Hepatic stellate cell (primary cell): ENCODE measurements at regions not wholly inside any gene's neighbourhood (a gene's known extent, or its start where the extent isn't known, plus 50 kb on each side); places are given as distances from the start of the nearest gene placed in this dataset.
"Not testable (repeated sequence)": the region's sequence is repeated elsewhere in the genome, so short reads cannot be mapped to it uniquely, and the experiment has no call there.

Experiments
- DNase-seq: peaks from one replicate; pipeline ENCODE4 v3.0.0; 2011; ENCODE audit warnings: low spot score

DNA sequence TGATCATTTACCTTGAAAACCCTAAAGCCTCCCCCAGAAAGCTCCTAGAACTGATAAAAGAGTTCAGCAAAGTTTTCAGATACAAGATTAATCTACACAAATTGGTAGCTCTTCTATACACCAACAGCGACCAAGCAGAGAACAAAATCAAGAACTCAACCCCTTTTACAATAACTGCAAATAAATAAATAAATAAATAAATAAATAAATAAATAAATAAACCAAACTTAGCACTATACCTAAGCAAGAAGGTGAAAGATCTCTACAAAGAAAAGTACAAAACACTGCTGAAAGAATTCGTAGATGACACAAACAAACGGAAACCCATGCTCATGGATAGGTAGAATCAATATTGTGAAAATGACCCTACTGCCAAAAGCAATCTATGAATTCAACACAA, 182.0 kb upstream of the RND3 start:
- no peak for DNase-seq

DNA sequence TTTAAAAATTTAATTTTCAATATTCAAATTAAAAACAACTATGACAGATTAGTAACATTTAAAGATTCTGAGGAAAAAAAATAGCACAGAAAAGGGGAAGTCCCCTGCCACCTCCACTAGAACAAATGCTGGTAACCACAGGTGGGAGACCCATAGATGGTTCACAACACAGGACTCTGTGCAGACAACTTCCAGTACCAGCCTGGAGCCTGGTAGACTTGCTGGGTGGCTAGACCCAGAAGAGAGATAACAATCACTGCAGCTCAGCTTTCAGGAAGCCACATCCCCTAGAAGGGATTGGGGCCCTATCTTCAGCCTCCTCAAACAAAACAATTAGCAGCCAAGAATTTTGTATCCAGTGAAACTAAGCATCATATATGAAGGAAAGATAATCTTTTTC, 179.6 kb upstream of the RND3 start:
- not testable (repeated sequence) for DNase-seq

DNA sequence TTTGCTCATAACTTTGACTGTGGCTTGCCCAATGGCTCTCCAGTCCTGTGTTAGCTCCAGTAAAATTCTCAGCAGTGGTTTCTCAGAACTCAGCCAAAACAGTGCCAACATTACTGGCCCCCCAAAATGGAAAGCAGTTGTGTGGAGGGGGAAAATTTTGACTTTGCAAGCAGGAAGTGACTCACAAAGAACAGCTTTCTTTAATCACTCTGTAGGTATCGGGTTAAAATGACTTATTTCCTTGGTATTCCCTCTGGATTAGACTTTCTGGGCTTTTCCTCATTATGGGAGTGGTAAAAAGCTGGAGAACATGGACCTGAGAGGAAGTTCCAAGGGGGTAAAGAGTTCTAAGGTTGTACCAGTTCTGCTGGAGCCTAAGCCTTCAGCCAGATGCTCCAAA, 175.7 kb upstream of the RND3 start:
- DNase-seq = peak; percentile 26

DNA sequence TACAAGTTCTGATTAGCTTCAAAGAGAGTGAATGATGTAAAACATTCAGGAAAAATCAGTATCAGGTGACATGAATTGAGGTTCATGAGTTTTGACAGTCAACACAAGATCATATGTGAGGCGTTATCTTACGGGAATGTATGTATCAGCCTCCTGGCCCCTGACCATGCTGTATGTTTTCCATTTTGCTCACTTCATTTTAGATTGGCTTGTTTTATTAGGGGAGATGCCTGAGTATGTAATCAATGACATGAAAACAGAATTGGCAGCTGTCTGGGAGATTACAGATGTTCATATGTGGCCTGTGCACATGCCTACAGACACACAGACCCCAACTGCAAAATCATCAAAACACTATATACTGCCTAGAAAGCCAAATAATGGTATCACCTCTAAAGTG, 168.5 kb upstream of the RND3 start:
- DNase-seq = no peak

DNA sequence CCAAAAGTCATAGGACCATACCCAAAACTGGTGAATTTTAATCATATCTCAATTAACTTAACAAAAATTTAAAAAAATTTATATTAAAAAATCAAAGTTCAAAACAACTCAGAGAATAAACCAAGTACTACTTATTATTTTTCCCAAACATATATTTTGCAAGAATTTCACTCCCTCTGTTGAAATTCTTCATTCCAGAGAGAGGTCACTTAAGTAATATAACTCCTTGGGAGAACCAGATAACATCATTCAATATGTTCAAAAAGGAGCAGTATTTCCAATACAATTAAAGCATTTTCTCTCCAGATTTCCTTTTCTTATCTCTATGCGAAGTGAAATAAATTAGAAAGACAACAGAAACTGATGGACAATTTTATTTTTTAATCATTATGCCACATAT, 165.9 kb upstream of the RND3 start:
- no peak for DNase-seq

DNA sequence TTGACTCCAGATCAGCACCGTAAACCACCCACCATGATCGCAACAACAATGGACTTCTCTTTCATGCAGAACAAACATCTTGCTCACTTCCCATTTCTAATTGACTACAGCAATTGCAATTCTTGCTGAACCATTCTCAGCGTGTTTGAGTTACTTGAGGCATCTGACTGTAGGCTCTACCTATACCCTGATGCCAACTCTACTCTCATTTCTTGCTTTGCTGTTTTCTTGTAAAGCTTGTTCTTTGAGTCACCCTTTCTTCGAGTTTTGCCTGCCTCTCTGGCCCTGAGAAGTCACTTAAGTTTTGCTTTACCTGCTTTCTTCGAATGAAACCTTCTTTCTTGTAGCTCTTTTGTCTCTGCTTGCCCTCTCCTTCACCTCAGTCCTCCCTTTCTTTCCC, 160.5 kb upstream of the RND3 start:
- DNase-seq = no peak

DNA sequence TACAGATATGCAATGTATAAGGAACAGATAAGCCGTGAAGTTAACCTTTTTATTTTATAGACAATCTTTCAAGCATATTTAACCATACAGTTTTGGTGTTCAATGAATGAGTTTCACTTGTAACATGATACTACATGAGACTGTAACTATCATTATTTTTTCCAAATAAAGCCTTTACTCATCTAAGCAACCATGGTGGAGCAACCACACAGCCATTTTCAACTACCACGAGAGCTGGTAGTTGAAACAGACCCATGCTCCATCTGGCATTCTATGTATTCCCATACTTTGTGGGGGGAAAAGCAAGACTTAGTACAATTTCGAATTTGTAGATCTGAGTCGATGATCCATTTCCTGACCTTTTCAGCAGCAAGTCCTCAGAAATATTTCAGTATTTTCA, 159.3 kb upstream of the RND3 start:
- DNase-seq = no peak

DNA sequence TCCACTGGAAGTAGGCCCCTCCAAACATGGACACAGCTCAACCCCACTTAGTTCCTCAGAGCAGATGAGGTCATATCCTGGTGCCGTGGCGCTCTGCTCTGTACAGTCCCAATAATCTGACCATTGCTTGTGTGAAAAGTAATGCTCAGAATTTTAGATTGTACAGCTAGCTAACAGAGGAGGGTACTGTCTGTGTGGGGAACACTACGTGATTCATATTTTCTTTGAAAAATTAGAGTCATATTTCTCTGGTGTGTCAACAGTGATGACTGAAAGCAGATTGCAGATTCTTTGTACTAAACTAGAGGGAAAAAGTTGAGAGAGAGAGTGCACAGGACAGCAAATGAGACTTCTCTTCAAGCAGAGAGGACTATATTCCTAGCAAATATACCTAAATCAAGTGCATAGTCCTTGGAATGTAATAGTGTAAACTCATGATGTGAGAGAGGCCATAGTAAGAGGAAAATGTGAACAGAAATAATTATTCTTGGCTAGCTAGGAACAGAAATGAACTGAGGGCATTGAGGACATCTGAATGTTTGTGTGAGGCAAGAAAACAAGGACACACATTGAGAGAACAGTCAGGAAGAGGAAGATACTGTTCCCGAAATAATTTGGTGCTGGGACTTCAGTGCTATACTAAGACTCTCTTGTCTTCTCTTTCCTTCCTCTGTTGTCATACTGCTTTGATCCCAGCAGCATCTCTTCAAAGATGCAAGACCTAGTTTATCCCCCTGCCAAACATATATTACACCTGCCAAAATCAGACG, 157.0 kb upstream of the RND3 start:
- no peak for DNase-seq

DNA sequence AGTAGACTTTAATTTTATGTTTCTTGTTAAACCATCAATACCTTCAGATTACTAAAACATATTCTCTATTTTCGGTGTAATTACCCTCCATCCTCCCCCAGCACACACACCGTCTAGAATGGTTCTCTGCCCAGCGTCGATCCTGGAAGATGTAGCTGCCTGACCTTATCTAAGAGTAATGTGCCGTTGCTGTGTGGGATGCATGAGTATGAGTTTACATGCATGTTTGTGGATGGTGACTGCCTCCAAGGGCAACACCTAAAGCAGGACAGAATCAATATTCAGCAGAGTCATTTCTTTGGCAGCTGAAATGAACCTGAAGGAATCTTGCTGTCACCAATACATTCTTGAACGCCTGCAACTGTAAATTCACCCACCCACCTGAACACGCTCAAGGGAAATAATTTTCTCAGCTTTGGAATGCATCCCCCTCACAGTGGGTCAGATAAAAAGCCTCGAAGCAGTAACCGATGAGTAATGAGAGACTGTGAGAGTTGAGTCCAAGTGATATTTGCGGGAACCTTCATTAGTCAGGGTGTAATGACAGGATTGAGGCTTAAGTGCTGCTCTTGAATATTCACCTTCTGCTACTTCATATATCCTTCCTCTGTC, 155.8 kb upstream of the RND3 start:
- DNase-seq = no peak

DNA sequence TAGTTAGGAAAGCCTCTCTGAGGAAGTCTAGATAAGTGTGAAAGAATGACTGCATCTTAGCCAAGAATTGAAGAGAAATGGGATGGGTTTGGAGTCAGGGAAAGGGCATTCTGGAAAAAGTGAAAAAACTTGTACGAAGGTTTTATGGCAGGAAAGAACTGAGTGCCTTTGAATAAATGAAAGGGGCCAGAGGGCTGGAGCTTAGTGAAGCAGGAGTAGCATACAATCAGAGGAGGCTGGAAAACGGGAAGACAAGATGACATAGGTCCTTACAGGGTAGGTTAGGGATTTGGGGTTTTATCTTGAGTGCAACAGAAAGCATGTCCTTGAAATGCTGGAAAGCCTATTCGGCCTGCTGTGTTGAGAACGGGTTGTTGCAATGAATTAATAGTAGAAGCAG, 152.6 kb upstream of the RND3 start:
- no peak for DNase-seq

DNA sequence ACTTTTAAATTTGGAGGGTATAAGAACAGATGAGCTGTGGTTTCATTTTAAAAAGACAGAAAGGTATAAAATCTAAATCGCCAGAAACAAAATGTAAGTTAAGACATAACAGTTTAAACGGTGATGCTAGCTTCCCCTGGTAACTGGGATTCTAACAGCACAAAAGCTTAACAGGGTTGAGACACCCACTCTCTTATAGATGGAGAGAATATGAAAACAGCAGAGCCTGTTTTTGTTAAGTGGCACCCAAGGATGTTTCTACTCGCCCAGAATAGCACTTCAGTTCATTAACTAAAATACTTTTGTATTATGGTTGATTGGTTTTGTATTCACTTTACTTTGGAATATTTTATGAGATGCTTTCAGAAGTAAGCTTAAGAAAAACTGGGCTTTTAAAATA, 151.9 kb upstream of the RND3 start:
- no peak for DNase-seq

DNA sequence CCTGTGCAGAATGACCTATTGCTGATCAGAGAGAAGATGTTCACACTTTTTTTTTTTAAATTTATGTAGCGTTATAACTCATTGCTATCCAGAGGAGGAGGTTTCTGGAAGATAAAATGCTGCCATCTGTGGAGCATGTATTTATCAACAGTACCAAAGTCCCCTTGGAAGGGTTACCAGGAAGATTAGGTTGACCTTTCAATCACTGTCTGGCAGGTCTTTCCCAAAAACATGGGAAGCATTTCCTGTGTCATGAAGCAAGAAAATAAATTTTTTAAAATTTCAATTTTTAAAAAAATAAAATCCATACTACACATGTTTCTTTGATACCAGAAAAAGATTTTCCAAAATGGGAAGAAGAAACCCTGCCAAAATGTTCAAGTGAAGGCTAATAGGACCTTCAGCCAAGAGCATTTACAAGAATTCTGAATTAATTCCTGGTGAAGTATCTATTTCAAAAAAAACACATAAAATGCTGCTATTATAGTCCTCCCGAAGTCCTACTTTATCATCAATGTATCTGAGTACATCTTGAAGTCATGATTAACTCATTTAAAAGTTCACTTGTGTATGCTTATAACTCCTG, 143.9 kb upstream of the RND3 start:
- no peak for DNase-seq

DNA sequence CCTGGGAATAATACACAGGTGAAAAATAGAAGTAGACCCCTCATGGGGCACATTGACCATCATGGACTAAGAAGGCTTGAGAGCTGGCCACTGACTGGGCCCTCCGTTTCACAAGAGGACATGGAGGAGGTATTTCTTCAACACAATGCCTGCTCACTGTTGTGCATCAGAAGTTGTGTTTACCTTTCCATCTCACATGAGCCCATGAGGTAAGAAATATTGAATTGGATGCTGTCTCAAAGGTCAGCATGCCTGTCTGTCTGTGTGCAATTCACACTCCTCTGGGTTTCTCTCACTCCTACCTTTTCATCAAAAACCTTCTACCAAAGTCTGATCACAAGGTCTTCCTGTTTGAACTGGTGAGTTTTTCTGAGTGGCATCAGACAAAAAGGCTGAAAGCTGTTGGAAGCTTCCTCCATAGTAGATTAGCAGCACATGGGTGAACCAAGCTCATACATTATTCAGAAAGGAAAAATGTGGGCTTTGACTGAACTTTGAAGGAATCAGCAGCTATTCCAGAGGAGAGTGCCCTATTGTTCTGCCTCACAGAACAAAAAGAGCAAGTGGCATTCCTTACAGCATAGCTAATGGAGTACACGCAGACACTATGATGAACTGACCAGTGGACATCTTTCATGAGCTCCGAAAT, 143.2 kb upstream of the RND3 start:
- DNase-seq = no peak

DNA sequence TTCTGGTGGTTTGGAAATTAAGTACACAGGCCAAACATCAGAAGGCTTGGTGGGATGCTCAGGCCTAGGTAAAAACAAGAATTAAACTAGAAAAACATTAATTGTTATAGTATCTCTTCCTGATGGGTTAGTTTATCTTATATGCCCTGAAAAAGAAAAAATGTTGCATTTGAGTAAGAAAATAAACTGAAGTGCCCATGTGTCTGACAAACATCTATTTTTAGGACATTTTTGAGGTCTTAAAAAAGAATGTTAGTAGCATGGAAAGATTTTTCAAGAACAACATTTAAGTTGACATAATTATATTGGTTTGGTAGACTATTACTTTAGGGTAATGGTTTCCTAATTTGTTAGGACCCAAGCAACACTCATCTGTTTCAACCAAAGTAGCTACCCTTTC, 140.1 kb upstream of the RND3 start:
- no peak for DNase-seq

DNA sequence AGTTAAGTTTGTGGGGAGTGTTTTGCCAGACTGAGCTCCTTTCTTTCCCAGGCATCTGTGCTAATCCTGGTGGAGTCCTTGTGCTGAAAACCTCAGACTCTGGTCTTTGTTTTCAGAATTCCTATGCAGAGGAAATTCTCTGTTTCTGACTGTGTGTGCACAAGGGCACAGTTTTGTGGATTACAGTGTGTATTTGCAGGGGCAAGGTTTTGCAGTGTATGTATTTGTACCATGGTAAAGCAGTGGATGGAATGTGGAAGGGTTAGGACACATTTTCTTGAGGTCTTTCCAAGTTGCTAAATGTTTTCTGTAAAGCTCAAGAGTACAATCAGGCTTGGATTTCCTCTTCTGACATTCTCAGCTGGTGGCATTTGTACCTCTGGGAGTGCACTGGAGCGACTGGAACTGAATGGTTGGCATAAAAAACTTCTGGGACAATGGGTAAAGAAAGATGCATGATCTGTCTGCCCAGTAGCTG, 139.5 kb upstream of the RND3 start:
- DNase-seq = no peak

DNA sequence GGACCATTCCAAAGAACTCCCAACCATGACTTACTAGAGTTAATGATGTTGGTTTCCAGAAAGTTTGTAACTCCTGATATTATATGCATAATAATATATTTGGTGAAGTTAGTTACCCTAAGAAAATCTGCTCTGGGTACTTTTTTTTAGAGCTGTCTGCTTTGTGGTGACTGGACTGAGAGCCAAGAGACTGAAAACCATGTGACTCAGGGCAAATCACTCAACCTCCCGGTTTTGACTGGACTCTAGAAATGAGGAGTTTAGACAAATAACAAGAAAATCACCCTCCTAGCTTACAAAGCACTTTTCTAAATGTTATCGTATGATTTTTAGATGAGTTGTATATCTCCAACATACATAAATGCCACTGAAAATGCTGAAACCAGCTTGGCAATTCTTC, 138.3 kb upstream of the RND3 start:
- DNase-seq = no peak

DNA sequence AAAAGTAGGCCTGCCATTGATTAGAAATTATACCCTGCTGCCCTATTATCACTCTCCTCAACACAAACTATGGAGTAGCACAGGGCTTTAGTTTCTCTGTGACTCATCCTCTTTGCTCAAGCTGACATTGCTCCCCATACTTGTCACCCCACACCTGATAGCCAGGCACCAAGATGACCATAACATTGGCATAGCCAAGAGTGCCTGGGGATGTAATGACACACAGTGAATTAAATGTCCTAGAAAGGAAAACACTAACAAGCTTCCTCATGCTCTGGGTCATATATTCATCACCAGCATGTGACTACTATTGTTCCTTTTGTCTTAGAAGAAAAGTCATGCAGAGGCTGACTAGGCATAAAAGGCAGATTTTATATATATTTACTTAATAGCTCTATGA, 137.8 kb upstream of the RND3 start:
- no peak for DNase-seq

DNA sequence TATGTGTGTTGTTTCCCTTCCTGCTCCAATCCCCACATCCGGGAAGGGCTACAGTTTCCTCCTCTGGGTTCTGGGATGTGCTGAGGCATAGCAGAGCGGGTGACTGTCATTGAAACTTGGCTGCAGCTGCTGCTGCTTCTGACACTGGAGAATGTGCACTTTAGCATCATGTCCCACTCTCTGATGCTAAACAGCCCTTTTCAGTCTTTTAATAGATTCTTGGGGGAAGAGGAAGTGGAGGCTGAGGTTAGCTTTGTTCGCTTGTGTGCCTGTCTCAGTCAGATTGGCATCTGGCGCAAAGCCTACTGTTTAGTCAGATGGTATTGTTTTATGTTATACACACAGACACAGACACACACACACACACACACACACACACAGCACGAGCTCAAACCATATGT, 136.5 kb upstream of the RND3 start:
- no peak for DNase-seq

DNA sequence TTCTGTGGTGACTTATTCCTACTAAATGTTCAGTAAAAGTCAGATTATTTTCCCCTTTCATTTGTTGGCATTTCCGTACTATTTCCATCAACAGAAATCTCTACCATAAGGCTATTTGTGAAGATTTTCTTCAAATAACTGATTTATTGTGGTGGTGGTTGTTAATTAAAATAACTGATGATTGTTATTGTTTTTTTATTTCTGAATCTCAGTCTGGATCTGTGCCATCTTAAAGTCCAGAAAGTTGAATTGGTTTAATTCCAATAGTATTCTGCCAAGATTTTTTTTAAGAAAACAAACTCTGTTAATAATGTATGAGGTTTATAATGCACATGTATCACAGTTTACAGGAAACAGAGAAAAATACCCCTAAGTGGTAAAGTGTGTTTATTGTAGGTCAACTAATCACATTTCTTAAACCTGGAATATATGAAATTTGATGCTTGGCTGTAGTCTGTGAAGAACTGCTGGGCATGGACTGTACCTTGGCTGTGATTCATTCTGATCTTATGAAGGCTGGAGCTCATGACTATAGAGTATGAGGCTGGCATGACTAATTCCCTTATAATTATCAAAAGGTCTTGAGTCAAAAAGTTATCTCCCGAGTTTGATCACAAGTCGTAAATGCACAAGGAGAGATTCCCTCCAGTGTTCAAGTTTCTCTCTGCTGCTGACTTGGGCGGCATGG, 134.2 kb upstream of the RND3 start:
- no peak for DNase-seq

DNA sequence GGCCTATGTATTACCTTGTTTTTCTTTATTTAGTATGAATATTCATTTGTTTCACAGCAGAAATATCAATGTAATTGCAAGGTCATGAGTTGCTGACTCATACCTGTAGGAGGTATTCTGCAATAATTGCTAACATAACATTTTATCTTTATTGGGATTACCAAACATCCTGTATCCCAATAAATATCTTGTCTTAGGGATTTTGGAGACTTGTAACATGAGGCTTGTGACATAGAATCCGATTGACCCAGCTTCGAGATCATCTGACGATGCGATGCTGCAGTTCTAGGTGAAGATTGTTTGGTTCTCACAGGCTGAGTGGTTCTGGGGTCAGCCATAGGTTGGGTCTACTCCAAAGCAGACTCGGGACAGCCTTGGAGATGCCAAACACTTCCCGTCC, 133.4 kb upstream of the RND3 start:
- no peak for DNase-seq

DNA sequence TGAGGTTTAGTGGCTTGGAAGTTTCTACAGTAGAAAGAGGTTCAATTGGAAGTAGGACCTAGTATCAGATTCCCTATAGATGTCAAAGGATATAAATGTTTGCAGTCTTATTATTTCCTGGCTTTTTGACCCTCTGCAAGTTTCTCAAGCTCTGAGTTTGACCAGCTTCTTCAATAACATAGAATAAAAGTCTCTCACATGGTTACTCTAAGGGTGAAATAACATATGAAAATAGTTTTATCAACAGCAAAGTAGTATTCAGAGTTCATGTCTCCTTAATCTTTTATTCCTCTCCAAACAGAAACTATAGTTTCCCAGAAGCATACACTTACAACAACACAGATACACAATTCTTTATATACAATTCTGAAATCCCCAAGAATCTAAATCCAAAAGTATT, 132.9 kb upstream of the RND3 start:
- DNase-seq = no peak

DNA sequence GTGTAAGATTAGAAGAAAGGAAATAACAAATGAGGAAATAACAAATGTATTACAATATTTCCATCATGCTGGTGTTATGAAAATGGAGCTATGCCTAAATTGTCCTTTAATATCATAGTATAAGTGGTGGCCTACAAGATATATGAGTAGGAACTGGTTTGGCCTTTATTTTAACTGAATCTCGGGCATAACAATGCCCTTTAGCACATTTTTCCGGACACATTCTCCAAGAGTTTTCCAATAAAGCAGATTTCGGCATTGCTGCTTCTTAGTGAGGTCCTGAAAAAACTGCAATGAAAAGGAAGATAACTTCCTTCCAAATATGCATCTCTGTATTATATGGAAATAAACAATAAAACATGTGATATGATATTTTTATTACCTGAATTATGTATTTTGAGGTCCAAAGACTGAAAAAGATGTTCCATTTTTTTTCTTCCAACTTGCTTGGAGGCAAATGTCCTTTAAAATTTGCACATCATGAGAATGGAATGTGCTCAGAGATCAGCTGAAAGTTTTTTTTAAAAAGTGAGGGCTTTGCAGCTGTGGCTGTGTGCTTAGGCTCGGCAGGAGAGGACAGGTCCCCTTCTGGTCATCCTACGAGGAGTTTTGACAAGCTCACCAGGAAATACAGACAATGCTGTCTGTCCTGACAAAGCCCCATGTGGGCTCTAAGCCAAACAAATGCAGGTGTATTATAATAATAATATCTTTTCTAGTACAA, 132.3 kb upstream of the RND3 start:
- no peak for DNase-seq
